IMR-90 (cell line): ENCODE measurements at regions not wholly inside any gene's neighbourhood (a gene's known extent, or its start where the extent isn't known, plus 50 kb on each side); places are given as distances from the start of the nearest gene placed in this dataset.

Experiments
- ATAC-seq: fragments of 200-7000 bp; cut with Tn5 transposase; 2 replicates; pipeline ENCODE4 v1.9.1; 2020; ENCODE audit warnings: low read depth, mild to moderate bottlenecking, moderate library complexity
- BruUV-seq: library from RNA; stranded (reverse); fragments of 400-500 nt; replicated peaks from 2 replicates; lab custom pipeline; 2021; lab: Mats Ljungman, UMichigan
- CTCF ChIA-PET: fragments of 300-600 bp; formaldehyde crosslinking; extraction: SDS; loops from one replicate; lab custom pipeline; 2021; ENCODE audit warnings: antibody characterized with exemption; lab: Yijun Ruan, JAX
- POLR2A ChIA-PET: fragments of 300-600 bp; sonication (Branson Sonifier 250); formaldehyde crosslinking; loops from one replicate; lab custom pipeline; 2022; ENCODE audit warnings: antibody characterized with exemption; ENCODE audit not compliant: unreplicated experiment; lab: Charles Lee
- DNase-seq: peaks from one replicate; pipeline ENCODE4 v3.0.0; 2013
- H2AFZ ChIP-seq: replicated peaks from 2 replicates; pipeline ENCODE3; 2013; ENCODE audit warnings: low read length, mild to moderate bottlenecking; ENCODE audit not compliant: poor library complexity
- H2AK5ac ChIP-seq: 2 replicates; pipeline ENCODE4 v1.6.1; 2013; ENCODE audit warnings: low read depth, low read length, inconsistent platforms
- H2AK9ac ChIP-seq: replicated peaks from 2 replicates; pipeline ENCODE3; 2013; ENCODE audit warnings: mild to moderate bottlenecking, low read depth, low read length, moderate library complexity; ENCODE audit not compliant: poor library complexity
- H2BK120ac ChIP-seq: 2 replicates; pipeline ENCODE4 v1.6.1; 2013; ENCODE audit warnings: low read depth, low read length, inconsistent platforms
- H2BK15ac ChIP-seq: 3 replicates; pipeline ENCODE4 v1.6.1; 2013; ENCODE audit warnings: low read depth, low read length, inconsistent platforms
- H2BK20ac ChIP-seq: 2 replicates; pipeline ENCODE4 v1.6.1; 2013; ENCODE audit warnings: low read depth, mild to moderate bottlenecking, inconsistent platforms, low read length, moderate library complexity
- H2BK5ac ChIP-seq: 2 replicates; pipeline ENCODE4 v1.6.1; 2013; ENCODE audit warnings: mild to moderate bottlenecking, low read depth, low read length, inconsistent platforms; ENCODE audit not compliant: poor library complexity, severe bottlenecking
- H3K14ac ChIP-seq: replicated peaks from 2 replicates; pipeline ENCODE4 v1.6.1; 2013; ENCODE audit warnings: low read depth, low read length, inconsistent platforms
- H3K18ac ChIP-seq: 2 replicates; pipeline ENCODE4 v1.6.1; 2013; ENCODE audit warnings: low read depth, low read length, control low read depth
- H3K23ac ChIP-seq: 2 replicates; pipeline ENCODE4 v1.6.1; 2013; ENCODE audit warnings: low read depth, low read length, inconsistent platforms
- H3K27ac ChIP-seq: 2 replicates; pipeline ENCODE4 v1.5.1; 2013; ENCODE audit warnings: mild to moderate bottlenecking, control low read depth, low read length; ENCODE audit not compliant: insufficient read depth
- H3K27me3 ChIP-seq: 2 replicates; pipeline ENCODE4 v1.6.1; 2013; ENCODE audit warnings: low read length; ENCODE audit not compliant: control insufficient read depth, insufficient read depth
- H3K36me3 ChIP-seq: 2 replicates; pipeline ENCODE4 v1.6.1; 2013; ENCODE audit warnings: low read length, mixed read lengths; ENCODE audit not compliant: control insufficient read depth, insufficient read depth
- H3K4ac ChIP-seq: 2 replicates; pipeline ENCODE4 v1.6.1; 2013; ENCODE audit warnings: low read depth, low read length, inconsistent platforms
- H3K4me1 ChIP-seq: 2 replicates; pipeline ENCODE4 v1.6.1; 2013; ENCODE audit warnings: low read length, mixed read lengths; ENCODE audit not compliant: control insufficient read depth, insufficient read depth
- H3K4me2 ChIP-seq: 2 replicates; pipeline ENCODE4 v1.6.1; 2013; ENCODE audit warnings: low read depth, mild to moderate bottlenecking, control low read depth, low read length, moderate library complexity
- H3K4me3 ChIP-seq: 2 replicates; pipeline ENCODE4 v1.5.1; 2013; ENCODE audit warnings: low read depth, mild to moderate bottlenecking, control low read depth, low read length, moderate library complexity; ENCODE audit not compliant: insufficient read depth
- H3K56ac ChIP-seq: 2 replicates; pipeline ENCODE4 v1.6.1; 2013; ENCODE audit warnings: low read length, inconsistent platforms; ENCODE audit not compliant: insufficient read depth; ENCODE audit errors: extremely low read depth
- H3K79me1 ChIP-seq, 2 experiments: 2 replicates each; pipeline ENCODE4 v1.6.1; 2013; ENCODE audit warnings: low read length in 2 of 2, inconsistent platforms in 1 of 2, low read depth in 1 of 2
- H3K9ac ChIP-seq: 2 replicates; pipeline ENCODE4 v1.6.1; 2013; ENCODE audit warnings: low read depth, low read length, control low read depth
- H3K9me1 ChIP-seq: 2 replicates; pipeline ENCODE4 v1.6.1; 2013; ENCODE audit warnings: low read length, inconsistent platforms; ENCODE audit not compliant: insufficient read depth
- H3K9me3 ChIP-seq: 2 replicates; pipeline ENCODE4 v1.6.1; 2013; ENCODE audit warnings: low read length; ENCODE audit not compliant: control insufficient read depth, insufficient read depth
- H4K20me1 ChIP-seq: 2 replicates; pipeline ENCODE4 v1.6.1; 2013; ENCODE audit warnings: low read length, inconsistent platforms; ENCODE audit not compliant: insufficient read depth
- H4K5ac ChIP-seq: 2 replicates; pipeline ENCODE4 v1.6.1; 2013; ENCODE audit warnings: mild to moderate bottlenecking, low read depth, low read length, control low read depth
- H4K8ac ChIP-seq, 2 experiments: 2 replicates each; pipeline ENCODE4 v1.6.1; 2013; ENCODE audit warnings: low read depth in 2 of 2, low read length in 2 of 2, control low read depth in 1 of 2, inconsistent platforms in 1 of 2
- H4K91ac ChIP-seq: 2 replicates; pipeline ENCODE4 v1.6.1; 2013; ENCODE audit warnings: low read depth, low read length, inconsistent platforms; ENCODE audit not compliant: insufficient read depth
- BHLHE40 ChIP-seq: fragments of 150-350 bp; IDR thresholded peaks from 2 replicates; pipeline ENCODE4 v1.6.1; 2016; ENCODE audit warnings: mild to moderate bottlenecking, low read depth, low read length
- CEBPB ChIP-seq: IDR thresholded peaks from 2 replicates; pipeline ENCODE4 v1.6.1; 2012; ENCODE audit warnings: low read depth, low read length, improper control_type of control experiment
- CHD1 ChIP-seq: IDR thresholded peaks from 2 replicates; pipeline ENCODE4 v1.6.1; 2012; ENCODE audit warnings: low read depth, low read length, improper control_type of control experiment
- CTCF ChIP-seq: conservative IDR thresholded peaks from 2 replicates; pipeline ENCODE4 v1.5.1; 2012; ENCODE audit warnings: mild to moderate bottlenecking, low read depth, low read length, improper control_type of control experiment
- FOS ChIP-seq: fragments of 150-350 bp; IDR thresholded peaks from 2 replicates; pipeline ENCODE4 v1.6.1; 2016; ENCODE audit warnings: low read depth, low read length
- MAZ ChIP-seq: IDR thresholded peaks from 2 replicates; pipeline ENCODE4 v1.6.1; 2012; ENCODE audit warnings: low read depth, mild to moderate bottlenecking, low read length, improper control_type of control experiment, moderate library complexity, borderline replicate concordance
- NFE2L2 ChIP-seq: fragments of 150-350 bp; IDR thresholded peaks from 2 replicates; pipeline ENCODE4 v1.6.1; 2016; ENCODE audit warnings: low read depth, mild to moderate bottlenecking, low read length
- POLR2A ChIP-seq: IDR thresholded peaks from 2 replicates; pipeline ENCODE4 v1.6.1; 2012; ENCODE audit warnings: mild to moderate bottlenecking, low read depth, low read length
- RAD21 ChIP-seq: IDR thresholded peaks from 2 replicates; pipeline ENCODE4 v1.6.1; 2012; ENCODE audit warnings: low read length, improper control_type of control experiment
- RCOR1 ChIP-seq: IDR thresholded peaks from 2 replicates; pipeline ENCODE4 v1.6.1; 2012; ENCODE audit warnings: mild to moderate bottlenecking, low read length, improper control_type of control experiment; ENCODE audit not compliant: insufficient replicate concordance
- RFX5 ChIP-seq: IDR thresholded peaks from 2 replicates; pipeline ENCODE4 v1.8.0; 2012; ENCODE audit warnings: low read depth, mild to moderate bottlenecking, low read length, moderate library complexity
- SMC3 ChIP-seq: fragments of 150-350 bp; IDR thresholded peaks from 2 replicates; pipeline ENCODE4 v1.6.1; 2016; ENCODE audit warnings: low read depth, mild to moderate bottlenecking, antibody characterized with exemption, low read length, moderate library complexity
- USF2 ChIP-seq: fragments of 150-350 bp; IDR thresholded peaks from 2 replicates; pipeline ENCODE4 v1.6.1; 2017; ENCODE audit warnings: mild to moderate bottlenecking, antibody characterized with exemption, low read length, low read depth
- WGBS, 2 experiments: methylation state at CpG; one replicate each; pipeline versions ENCODE4 v1.1.5 to v1.1.7; 2013; ENCODE audit warnings: missing lambda C conversion rate in 2 of 2; ENCODE audit not compliant: insufficient read length in 1 of 2; ENCODE audit errors: extremely low coverage in 2 of 2; 5-methylcytosine and 5-hydroxymethylcytosine counted together
- dilution Hi-C: fragments of 300-500 bp; cut with HindIII; formaldehyde crosslinking; loops from one replicate; pipeline ENCODE4 v1.14.3; 2018; ENCODE audit warnings: low sequenced_read_pairs; ENCODE audit not compliant: unreplicated experiment
- in situ Hi-C: fragments of 300-500 bp; cut with MboI; formaldehyde crosslinking; loops from 3 replicates; pipeline ENCODE4 v1.14.3; 2019; ENCODE audit warnings: low sequenced_read_pairs, inconsistent platforms, mixed read lengths
- intact Hi-C: fragments of 100-400 bp; cut with micrococcal nuclease; formaldehyde crosslinking; loops from 2 replicates; pipeline ENCODE4 v1.10.0; 2022
- TF ChIP-seq, protein P1 (sequence below): fragments of 150-350 bp; IDR thresholded peaks from 2 replicates; pipeline ENCODE4 v1.6.1; 2016; ENCODE audit warnings: low read depth, mild to moderate bottlenecking, low read length, moderate library complexity, borderline replicate concordance

DNA sequence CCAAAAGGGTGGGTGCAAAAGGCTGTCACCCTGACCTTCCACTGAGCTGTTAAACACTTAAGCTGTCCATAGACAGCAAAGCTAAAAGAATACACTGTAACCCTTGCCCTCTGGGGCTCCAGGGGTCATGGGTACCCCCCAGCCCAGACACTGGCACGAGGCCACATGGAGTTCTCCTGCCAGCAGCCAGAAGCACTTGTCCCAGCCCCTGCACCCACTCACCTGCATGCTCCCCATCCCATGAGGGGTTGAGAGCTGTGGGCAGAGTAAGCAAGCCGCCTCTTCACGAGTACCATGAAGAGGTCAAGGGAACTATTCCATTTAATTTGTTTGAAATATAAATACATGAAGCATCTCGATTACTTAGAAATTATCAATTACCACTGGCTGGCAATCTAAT, 867.1 kb upstream of the ZEB2 start:
- dilution Hi-C loops: no loop called here
- no peak overlapping the region for H4K8ac ChIP-seq
- no peak overlapping the region for H3K4ac ChIP-seq
- H3K4me3 ChIP-seq: no peak overlapping the region
- no peak overlapping the region for H2BK15ac ChIP-seq
- in situ Hi-C loops: no loop called here
- no peaks in the 10 kb centered on the region for H3K36me3 ChIP-seq
- intact Hi-C loops: no loop called here
- DNase-seq (no peak), ATAC-seq (no peak)
- no peak overlapping the region for H3K56ac ChIP-seq
- no peak overlapping the region for H2BK20ac ChIP-seq
- no peak overlapping the region for H3K23ac ChIP-seq
- no peak overlapping the region for H3K9ac ChIP-seq
- no peak overlapping the region for H3K27ac ChIP-seq
- H3K9me1 ChIP-seq: no peaks in the 10 kb centered on the region
- WGBS, 2 experiments: no CpG with 5 or more reads among the region's 4 CpGs
- H3K79me1 ChIP-seq: no peaks in the 10 kb centered on the region
- no TSS peak for BruUV-seq
- H2AFZ ChIP-seq: no peak overlapping the region
- no peak overlapping the region for H2BK5ac ChIP-seq
- no peak overlapping the region for H3K14ac ChIP-seq
- no peaks in the 10 kb centered on the region for H3K4me1 ChIP-seq
- no peak overlapping the region for H2AK5ac ChIP-seq
- no peak overlapping the region for H4K5ac ChIP-seq
- H4K20me1 ChIP-seq: no peaks in the 10 kb centered on the region
- H3K9me3 ChIP-seq: no peaks in the 10 kb centered on the region
- H2BK120ac ChIP-seq: no peak overlapping the region
- H3K4me2 ChIP-seq: no peak overlapping the region
- ChIA-PET CTCF (no interaction called here), POLR2A (no interaction called here)
- H3K27me3 ChIP-seq: no peaks in the 10 kb centered on the region
- TF ChIP-seq RFX5 (no peak), USF2 (no peak), CTCF (no peak), FOS (no peak), POLR2A (no peak), RCOR1 (no peak), CHD1 (no peak), SMC3 (no peak), NFE2L2 (no peak), RAD21 (no peak), BHLHE40 (no peak), CEBPB (no peak), MAZ (no peak)
- TF ChIP-seq, protein P1, sequence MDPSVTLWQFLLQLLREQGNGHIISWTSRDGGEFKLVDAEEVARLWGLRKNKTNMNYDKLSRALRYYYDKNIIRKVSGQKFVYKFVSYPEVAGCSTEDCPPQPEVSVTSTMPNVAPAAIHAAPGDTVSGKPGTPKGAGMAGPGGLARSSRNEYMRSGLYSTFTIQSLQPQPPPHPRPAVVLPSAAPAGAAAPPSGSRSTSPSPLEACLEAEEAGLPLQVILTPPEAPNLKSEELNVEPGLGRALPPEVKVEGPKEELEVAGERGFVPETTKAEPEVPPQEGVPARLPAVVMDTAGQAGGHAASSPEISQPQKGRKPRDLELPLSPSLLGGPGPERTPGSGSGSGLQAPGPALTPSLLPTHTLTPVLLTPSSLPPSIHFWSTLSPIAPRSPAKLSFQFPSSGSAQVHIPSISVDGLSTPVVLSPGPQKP: no peak
- H4K91ac ChIP-seq: no peak overlapping the region
- H2AK9ac ChIP-seq: no peak overlapping the region
- no peak overlapping the region for H3K18ac ChIP-seq
